GM19463 (cell line): ENCODE measurements at regions not wholly inside any gene's neighbourhood (a gene's known extent, or its start where the extent isn't known, plus 50 kb on each side); places are given as distances from the start of the nearest gene placed in this dataset.

Experiments
- ATAC-seq: cut with Tn5 transposase; IDR thresholded peaks from one replicate; pipeline ENCODE4 v1.9.1; 2021; ENCODE audit warnings: mild to moderate bottlenecking, moderate library complexity; ENCODE audit not compliant: unreplicated experiment

DNA sequence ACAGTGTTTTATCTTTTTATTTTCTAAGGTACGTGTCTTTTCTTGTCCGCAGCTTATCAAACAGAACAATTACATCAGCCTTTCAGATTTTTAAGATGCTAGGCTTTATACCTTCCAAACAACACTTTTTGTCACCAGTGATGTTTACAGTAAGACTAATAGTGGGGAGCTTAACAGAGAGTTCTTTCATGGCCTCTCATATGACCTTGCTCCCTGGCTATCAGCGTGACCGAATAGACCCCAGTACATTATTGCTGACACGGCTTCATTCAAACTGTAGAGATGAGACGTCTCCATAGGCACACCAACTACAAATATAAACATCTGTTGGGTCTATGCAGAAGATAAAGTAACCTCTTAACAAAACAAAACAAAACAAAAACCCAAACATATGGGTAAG lies 477.6 kb upstream of the KCNMB2 start:
- ATAC-seq: no peak

DNA sequence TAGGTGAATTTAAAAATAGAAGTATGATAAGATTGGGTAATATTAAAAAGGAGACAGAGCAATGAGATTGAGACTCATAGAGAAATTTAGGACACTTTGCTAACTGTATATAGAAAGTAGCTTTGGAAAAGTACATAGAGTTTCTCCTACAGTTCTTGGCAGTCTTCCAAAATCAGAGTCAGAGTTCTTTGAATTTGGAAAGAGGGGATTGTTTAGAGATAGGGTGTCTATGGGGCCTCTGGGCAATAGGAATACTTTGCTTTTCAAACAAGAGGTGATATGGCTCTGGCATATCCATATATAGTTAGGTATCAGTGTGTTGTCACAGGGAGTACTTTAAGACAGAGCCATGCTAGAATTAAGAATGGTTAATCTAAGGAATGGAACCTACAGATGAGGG lies 477.1 kb upstream of the KCNMB2 start:
- no peak for ATAC-seq

DNA sequence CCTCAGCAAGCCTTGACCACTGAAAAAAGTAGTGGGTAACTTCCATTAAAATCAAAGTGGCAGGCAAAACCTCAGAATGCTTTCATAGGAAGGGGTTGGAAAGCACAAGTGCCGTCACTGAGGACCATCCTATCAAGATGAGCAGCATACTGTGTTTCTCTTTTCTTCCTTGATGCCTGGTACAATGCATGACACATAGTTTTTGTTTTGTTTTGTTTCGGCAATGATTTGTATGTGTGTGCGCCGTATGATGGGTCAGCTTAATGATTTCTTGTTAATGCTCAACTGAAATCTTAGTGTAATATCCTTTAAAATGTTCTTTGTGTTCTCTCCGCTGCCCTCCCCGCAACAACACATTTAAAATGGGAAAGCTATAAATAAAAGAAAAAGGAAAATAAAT lies 476.4 kb upstream of the KCNMB2 start:
- ATAC-seq: no peak

DNA sequence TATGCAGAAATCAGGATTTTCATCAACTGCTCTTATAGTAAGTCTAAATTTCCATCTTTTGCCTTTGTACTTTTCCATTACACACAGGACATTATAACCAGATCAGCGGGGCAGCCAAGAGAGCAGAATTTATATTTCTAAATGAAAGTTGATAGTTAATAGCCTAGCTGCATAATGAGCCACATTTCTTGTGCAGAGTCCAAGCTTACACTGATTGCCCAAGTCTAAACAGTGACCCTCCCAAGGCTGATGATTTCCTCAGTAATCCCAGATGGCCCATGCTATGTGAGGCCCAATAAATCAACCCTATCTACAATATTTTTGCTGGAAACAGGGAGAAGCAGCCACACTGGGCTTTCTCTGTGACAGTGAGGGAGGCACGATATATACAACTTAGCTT lies 475.8 kb upstream of the KCNMB2 start:
- no peak for ATAC-seq

DNA sequence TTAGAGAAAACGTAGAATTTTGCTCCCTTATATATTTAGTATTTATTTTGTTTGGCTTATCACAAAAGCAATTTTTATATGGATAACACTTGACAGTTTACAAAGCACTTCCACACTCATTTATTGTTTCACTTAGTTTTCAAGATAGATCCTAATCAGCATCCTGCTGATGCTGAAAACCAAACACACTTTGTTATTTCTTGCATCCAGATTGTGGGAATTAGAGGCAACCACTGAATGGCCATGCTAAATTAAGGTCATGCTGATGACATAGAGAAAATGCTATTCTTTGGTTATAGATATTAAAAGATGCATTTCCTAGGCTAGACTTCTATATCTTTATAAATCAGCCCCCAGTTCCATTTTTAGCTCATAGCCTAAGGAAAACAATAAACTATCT lies 474.1 kb upstream of the KCNMB2 start:
- ATAC-seq: no peak

DNA sequence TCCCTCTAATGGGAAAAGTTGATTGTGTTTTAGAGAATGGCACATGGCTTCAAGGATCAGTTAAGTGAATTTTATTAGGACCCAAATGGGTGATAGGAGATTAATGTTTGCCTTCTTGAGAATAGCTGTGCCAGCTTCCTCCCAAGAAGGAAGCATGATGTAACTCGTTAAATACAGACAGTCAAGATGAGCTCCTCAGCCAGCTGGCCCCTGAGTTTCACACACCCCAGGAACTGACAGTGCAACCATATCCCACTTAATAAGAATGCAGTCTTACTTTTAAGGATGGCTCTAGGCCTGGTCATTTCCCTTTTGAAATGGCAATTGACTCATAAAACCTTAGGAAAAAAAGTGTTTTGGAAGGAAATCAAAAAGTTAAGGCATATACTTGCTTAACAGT lies 472.8 kb upstream of the KCNMB2 start:
- no peak for ATAC-seq

DNA sequence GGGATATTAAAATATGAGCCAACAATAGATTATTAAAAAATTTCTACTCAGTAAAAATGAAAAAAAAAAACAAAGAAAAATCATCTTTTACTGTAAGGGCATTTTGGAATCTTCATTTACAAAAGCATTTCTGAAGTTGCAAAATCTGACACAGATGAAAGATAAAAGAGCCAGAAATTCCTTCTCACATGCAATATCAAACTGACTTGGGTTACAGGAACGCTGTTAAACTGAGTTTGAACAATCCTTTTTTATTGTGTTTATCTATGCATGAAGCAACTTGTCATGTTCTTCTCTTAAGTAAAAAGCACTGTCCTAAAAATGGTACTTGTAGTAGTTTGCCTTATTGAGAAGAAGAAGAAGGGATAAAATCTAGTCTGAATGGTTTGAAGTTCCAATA lies 468.5 kb upstream of the KCNMB2 start:
- ATAC-seq: no peak

DNA sequence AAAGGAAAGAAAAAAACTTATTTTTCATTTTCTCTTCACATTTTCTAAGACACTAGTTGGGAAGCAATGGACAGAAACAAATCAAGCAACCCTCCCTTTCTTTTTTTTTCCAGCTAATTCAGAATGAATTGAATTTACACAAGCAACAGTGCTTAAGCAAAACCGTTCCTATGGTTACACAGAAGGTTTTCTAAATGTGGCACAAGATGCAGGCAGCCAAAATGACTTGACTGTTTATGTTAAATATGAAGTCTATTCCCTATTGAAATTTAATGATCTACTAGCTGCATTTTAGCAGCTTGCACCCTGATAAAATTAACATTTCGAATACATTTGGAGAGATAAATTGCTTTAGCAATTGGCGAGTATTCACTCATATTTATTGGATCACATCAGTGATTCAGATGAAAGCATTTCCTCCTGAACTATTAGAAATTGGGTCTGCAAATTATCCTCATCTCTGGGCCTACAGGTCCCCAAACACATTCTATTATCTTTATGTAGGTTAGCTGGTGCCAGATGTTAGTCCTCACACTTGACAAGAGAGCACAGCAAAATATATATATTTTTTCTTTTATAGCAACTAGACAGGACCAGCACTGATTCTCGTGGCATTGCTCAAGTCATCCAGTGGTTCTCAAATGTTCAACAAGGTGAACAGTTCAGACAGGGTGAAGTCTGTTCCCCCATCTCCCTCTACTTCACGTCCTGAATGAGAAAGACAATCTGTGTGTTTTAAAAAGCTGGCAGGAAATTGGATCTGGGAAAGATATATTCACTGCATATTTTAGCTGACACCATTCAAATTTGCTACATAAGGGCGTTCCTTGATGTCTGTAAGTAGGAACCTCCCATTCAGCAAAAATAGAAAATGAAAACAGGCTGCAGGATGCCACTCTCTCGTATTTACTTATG lies 463.6 kb upstream of the KCNMB2 start:
- no peak for ATAC-seq

DNA sequence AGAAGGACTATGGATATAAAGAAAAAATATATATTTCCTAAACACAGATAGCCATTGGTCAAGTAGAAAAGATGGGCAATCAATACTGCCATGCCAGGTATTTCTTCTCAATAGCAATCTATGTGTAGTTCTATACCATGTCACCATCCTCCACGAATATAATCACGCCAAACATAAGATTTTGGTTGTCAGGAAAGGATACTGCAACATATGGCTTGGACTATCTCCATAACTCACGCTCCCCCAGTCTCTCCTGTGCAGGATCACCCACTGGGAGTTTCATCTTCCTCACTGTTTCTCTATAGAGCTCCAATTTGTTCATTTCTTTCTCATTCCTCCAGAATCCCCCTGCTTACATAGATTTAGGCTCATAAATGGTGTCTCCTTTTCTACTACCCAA lies 462.9 kb upstream of the KCNMB2 start:
- no peak for ATAC-seq

DNA sequence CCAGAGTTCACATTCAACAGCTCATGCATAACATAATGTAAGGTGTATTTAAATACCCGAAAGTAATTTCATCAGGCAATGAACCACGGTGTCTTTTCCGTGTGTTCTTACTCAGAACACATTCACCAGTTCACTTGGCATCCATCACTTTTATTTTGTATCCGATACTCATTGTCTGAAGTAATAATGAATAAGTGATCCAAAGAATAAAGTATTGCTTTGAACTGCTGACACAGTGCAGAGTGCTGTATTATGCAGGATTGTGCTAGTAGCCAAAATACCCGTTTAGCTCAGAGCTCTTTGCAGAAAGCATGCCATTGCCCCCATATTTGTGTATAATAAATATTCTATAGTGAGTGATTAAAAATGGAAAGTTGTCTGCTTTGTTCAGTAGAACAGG lies 460.9 kb upstream of the KCNMB2 start:
- ATAC-seq: no peak

DNA sequence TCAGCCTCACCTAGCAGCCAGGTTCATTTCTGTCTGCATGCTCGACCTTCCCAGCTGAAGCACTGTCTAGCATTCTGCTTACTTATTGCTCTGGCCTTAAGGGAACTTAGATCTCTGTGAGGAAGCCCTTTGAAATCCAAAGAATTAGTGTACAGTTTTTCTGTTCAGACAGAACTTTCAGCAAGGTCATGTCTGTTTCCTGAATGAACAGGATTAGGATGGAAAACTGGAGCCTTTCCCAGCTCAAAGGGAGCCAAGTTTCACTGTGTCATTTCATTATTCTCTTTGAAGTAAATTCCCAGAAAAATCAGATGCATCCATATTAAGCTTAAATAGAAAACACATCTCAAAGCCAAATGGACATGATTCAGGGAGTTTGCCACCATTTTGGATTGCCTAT lies 457.3 kb upstream of the KCNMB2 start:
- no peak for ATAC-seq

DNA sequence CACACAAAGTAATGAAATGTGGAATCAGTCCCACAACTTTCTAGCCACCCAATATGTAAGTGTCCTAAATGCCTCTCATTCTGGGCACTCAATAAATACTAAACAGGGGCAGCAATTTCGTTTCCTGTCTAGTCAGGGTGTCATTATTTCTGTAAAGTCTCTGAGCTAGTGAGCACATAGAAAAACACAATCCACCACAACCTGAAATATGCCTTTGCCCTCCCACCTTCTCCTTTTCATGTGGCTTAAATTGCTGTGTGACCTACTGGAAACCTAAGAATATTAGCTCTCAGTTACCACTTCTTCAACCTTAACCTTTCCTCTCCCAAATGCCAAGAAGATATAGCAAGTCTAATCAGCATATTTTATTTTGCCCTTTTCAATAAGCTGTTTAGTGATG lies 456.3 kb upstream of the KCNMB2 start:
- no peak for ATAC-seq

DNA sequence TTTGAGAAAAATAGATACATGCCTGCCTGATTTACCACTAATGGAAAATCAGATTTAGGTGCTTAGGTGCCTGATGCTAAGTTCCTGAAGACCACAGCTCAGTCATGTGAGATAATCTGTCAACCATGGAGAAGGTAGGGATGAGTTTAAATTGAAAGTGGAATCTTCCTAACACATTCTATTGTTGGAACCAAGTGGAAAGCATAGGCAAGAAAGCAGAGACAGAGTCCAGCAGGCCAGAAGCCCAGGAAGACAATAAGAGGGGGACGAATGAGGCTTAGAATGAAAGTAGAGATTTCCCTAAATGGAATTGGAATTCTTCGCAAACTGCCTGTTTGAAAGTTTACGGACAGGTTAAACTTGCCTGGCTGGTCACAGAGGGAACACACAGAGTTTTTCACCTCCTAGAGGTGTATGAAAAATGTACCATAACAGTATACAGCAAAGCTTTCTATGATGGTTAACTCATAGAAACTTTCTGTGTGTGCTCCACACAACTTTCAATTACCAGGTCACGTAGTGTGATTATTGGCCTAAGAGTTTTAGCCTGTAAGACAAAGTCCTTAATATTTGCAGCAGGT lies 453.8 kb upstream of the KCNMB2 start:
- no peak for ATAC-seq

DNA sequence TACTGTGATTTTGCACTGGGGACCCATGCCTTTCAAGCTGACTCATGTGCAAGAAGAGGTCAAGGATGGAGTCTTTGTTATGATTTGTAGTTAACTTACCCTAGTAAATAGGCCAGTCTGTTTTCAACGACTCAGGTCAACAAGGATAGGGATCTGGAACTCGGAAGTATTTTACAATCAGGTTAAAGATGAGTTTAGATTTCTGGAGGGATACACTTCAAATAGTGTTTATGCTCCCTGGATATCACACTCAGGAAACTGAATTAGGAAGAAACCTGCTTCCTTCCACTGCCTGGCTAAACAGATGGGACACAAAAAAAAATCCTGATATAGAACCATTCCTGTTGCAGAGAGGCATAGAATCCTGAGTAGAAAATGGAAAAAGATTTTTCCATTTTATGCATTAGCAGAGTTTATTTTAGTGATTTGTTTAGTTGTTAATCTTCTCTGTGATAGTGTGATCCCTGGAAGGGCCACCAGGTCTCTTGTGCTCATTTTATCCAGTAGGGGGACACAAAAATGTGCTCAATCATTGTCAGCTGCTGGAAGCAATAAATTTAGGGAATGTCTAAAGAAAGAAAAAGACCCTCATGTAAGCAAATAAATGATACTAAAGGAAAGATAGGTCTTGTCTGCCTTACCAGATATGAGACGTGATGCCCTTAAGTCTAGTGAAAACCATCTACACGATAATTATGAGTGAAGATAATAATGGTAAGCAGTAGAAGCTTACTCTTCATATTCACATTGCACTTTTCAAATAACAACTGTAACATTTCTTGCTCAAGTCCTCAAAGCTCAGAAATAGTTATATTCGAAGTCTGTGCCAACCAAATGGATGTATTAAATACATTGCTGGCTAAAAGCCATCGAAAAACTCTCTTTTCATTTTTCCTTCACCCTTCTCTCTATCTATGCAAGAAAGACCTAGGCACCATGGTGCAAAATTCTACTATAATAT lies 452.1 kb upstream of the KCNMB2 start:
- no peak for ATAC-seq

DNA sequence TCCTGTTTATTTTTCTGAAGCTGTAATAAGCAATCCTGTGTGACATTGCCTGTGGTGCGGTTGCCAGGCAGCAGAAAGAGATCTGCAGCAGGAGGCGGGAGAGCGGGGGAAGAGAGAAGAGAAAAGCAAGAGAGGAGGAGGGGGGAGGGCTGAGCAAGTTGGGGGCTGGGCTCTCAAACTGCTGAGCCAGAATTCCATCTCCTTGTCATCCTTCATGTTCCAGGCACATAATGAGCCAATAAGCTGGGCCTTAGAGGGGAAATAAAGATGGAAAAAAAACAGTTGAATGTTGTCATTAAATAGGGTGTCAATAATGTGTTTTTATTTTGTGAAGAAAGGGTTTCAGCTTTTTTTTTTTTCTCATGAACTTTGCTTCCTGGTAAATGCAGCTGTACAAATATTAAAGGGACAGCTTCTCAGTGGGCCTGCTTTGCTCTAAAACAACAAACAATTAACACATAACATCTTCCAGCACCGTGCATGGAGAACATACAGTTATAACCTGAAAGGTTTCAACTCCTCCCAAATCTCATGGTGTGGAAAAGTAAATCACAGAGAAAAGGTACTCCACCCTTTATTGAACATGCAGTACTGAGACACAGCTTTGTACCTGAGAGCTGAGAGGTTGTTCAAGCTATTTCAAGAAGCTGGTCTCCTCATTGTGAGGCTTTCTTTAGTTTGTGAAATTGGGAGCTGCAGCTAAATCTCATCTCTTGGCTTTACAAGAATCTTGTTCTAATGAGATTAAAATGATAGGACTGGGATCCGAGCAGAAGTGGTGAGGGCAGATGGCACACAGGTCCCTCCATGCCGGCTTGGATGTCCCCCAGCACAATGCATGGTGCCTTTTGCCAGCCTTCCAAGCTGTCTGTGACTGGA lies 451.1 kb upstream of the KCNMB2 start:
- ATAC-seq: no peak

DNA sequence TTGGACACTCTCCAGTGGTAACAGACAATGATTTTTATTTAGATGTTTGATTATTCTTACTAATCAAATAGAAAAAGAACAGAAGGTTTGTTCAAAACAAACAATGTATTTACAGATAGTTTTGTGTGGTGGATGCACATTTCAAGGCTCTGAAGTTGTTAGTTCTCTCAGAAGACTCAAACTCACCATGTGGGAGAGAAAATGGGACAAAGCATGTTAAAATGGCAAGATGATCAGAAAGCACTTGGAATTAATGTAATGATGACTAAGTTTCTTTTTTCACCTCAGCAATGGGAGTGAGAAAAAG lies 450.5 kb upstream of the KCNMB2 start:
- no peak for ATAC-seq

DNA sequence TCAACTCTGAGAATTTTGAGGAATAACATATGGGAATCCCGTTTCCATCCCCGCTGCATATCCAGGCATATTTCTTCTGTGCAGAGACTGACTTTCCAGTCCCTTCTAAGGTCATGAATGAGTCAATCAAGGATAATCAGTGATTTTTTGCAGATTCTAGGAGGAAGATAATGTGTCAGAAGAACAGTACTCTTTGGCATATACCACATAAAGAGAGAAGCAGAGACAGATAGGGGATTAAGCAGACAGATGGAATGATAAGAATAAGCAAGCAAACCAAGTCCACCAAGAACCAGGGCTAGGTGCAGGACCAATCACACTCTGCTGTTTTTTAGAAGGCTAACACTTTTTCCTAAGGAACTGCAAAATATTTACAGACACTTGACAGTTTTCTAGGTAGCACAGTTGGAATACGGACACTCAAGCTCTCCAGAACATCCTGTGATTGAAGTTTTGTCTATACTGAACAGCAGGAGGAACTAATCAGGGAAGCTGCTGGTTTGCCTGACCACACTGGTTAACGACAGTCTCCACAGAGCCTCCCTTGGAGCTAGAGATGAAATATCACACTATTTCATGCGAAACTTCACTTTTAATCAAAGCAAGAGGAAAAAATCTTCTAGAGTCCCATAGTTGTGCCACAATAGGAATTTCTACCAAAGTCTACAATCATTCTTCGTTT lies 450.0 kb upstream of the KCNMB2 start:
- no peak for ATAC-seq

DNA sequence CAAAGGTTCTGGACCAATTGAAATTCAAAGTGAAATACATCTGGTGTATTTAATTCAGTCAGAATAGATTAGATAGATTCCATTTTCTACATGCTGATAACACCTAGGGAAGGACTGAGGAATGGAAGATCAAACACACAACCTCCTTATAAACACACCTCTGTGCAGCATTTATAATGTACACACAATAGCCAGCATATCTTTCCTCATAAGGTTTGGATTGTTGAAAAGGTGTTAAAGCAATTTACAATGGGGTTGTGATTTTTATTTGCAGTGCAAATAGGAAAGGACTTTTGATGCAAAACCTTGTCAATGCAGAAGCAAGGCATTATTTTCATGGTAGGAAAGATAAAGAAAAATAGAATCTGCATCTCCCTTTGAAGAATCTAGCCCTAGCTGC lies 448.9 kb upstream of the KCNMB2 start:
- no peak for ATAC-seq

DNA sequence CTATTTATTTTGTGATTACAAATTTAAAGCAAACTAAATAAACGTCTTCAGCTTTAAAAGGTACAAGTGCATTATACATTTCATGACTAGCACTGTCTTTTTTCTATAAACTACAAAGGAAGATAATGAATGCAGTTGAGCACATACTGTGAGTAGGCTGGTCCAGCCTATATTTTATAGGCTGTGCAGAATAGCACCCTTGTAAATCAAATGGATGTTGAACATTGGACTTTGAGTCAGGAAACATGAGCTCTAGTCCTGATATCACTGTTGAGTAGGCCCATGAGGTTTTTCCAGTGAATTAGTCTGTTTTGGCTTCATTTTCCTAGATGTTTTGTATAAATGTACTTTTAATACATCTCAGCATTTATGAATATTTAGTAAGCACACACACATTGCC lies 447.3 kb upstream of the KCNMB2 start:
- ATAC-seq: no peak

DNA sequence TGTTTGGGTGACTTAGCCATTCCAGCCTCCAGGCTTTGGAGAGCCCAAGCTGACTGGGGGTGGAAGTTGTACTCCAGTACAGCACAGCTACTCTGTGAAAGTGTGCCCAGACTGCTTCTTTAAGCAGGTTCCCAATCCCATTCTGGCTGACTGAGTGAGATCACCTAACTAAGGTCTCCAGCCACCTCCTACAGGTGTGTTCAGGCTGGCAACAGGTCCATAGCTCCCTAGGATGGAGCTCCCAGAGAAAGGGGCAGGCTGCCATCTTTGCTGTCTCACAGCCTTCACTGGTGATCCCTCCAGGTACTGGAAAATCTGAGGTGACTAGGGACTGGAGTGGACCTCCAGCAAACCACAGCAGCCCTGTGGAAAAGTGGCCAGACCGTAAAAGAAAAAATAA lies 445.3 kb upstream of the KCNMB2 start:
- ATAC-seq: no peak
